ENCODE measurements at regions not wholly inside any gene's neighbourhood (a gene's known extent, or its start where the extent isn't known, plus 50 kb on each side); places are given as distances from the start of the nearest gene placed in this dataset.
A peak's percentile ranks its signal among the peaks of the same experiment; 100 is the strongest.

GRCh38 chr11:70650075-70650909 is 252.0 kb downstream of the CTTN start (continued):
- TF ChIP-seq ZNF414 (CRISPR knock-in tag; IDR thresholded peaks at IDR 0.05), result peak; percentile 99
- TF ChIP-seq PAF1 (CRISPR knock-in tag; IDR thresholded peaks at IDR 0.05), result peak; percentile 73; the same call in 1 of the 2 replicates
- TF ChIP-seq IKZF5 (CRISPR knock-in tag; IDR thresholded peaks at IDR 0.05), result peak; percentile 99
- no peak for TF ChIP-seq BHLHE40 (IDR thresholded peaks at IDR 0.05; ENCODE audit: low read length)
- peak; percentile 100 for TF ChIP-seq ATF6 (CRISPR knock-in tag; conservative IDR thresholded peaks at IDR 0.05)
- peak; percentile 100 for TF ChIP-seq ETV6 (CRISPR knock-in tag; conservative IDR thresholded peaks at IDR 0.05)
- TF ChIP-seq ZNF75D (CRISPR knock-in tag; IDR thresholded peaks at IDR 0.05; ENCODE audit: borderline replicate concordance), result peak; percentile 99
- TF ChIP-seq ZNF556 (CRISPR knock-in tag; IDR thresholded peaks at IDR 0.05; ENCODE audit: borderline replicate concordance), result peak; percentile 72; the same call in 1 of the 2 replicates
- TF ChIP-seq GLI4 (CRISPR knock-in tag; IDR thresholded peaks at IDR 0.05; ENCODE audit: borderline replicate concordance), result peak; percentile 100
- TF ChIP-seq TAF15 (IDR thresholded peaks at IDR 0.05; ENCODE audit: low read depth, low read length, poor library complexity, severe bottlenecking), result no peak
- TF ChIP-seq ZNF10 (CRISPR knock-in tag; IDR thresholded peaks at IDR 0.05; ENCODE audit: borderline replicate concordance, low read depth), result no peak
- TF ChIP-seq SIX4 (CRISPR knock-in tag; IDR thresholded peaks at IDR 0.05), result peak; percentile 98
- peak; percentile 97 for TF ChIP-seq ZBTB7A (CRISPR knock-in tag; IDR thresholded peaks at IDR 0.05)
- no peak for TF ChIP-seq NCOR1 (IDR thresholded peaks at IDR 0.05; ENCODE audit: borderline replicate concordance, low read length)
- no peak for TF ChIP-seq ZNF572 (CRISPR knock-in tag; IDR thresholded peaks at IDR 0.05)
- TF ChIP-seq KLF16 (CRISPR knock-in tag; IDR thresholded peaks at IDR 0.05), result peak; percentile 87 to 100; a peak in 3 of 4 replicates
- peak; percentile 98 for TF ChIP-seq ZNF12 (CRISPR knock-in tag; IDR thresholded peaks at IDR 0.05)
- TF ChIP-seq NR2F6 (IDR thresholded peaks at IDR 0.05), result no peak
- TF ChIP-seq NR2F6 (CRISPR knock-in tag; IDR thresholded peaks at IDR 0.05), result peak; percentile 88
- TF ChIP-seq ZNF232 (CRISPR knock-in tag; IDR thresholded peaks at IDR 0.05; ENCODE audit: borderline replicate concordance), result peak; percentile 100
- TF ChIP-seq U2AF2 (IDR thresholded peaks at IDR 0.05; ENCODE audit: low read depth, low read length), result no peak
- peak; percentile 99 for TF ChIP-seq ZNF570 (CRISPR knock-in tag; IDR thresholded peaks at IDR 0.05; ENCODE audit: borderline replicate concordance)
- TF ChIP-seq KAT7 (CRISPR knock-in tag; IDR thresholded peaks at IDR 0.05; ENCODE audit: borderline replicate concordance), result peak; percentile 90; the same call in 1 of the 2 replicates
- peak; percentile 99 for TF ChIP-seq ZNF639 (CRISPR knock-in tag; conservative IDR thresholded peaks at IDR 0.05)
- TF ChIP-seq TEF (CRISPR knock-in tag; IDR thresholded peaks at IDR 0.05), result peak; percentile 99
